ENCODE measurements at regions not wholly inside any gene's neighbourhood (a gene's known extent, or its start where the extent isn't known, plus 50 kb on each side); places are given as distances from the start of the nearest gene placed in this dataset.
"Not testable (repeated sequence)": the region's sequence is repeated elsewhere in the genome, so short reads cannot be mapped to it uniquely, and the experiment has no call there.

GRCh38 chr1:59215766-59216291 lies 81.1 kb upstream of the FGGY start:
- Histone ChIP-seq H3K27me3 (ENCODE audit: control insufficient read depth in 3 of 3, insufficient read depth in 3 of 3, low read depth in 1 of 3, low read length in 3 of 3) (no peaks in the 10 kb centered on the region), H2AFZ (ENCODE audit: low read length) (no peak overlapping the region), H3K18ac (ENCODE audit: low read length) (no peak overlapping the region), H2BK120ac (ENCODE audit: low read depth, low read length) (no peak overlapping the region), H2BK5ac (ENCODE audit: low read length) (no peak overlapping the region), H3K9ac (ENCODE audit: low read depth, low read length, poor library complexity) (no peak overlapping the region), H2BK15ac (ENCODE audit: low read length) (no peak overlapping the region), H3K4me3 (ENCODE audit: low read length in 2 of 2) (no peak overlapping the region), H3K4ac (ENCODE audit: low read length) (no peak overlapping the region), H4K8ac (ENCODE audit: low read depth, low read length) (no peak overlapping the region), H3K36me3 (replicated peaks in 1 of 2; ENCODE audit: control insufficient read depth in 2 of 2, insufficient read depth in 2 of 2, low read length in 2 of 2) (no peaks in the 10 kb centered on the region), H4K91ac (ENCODE audit: low read depth, low read length, poor library complexity) (no peak overlapping the region), H2BK12ac (ENCODE audit: low read length) (no peak overlapping the region), H2AK5ac (ENCODE audit: low read depth, low read length) (no peak overlapping the region), H3K23ac (ENCODE audit: low read depth, low read length, poor library complexity) (no peak overlapping the region), H3K9me3 (replicated peaks in 1 of 2; ENCODE audit: control insufficient read depth in 2 of 2, insufficient read depth in 1 of 2, low read depth in 1 of 2, low read length in 2 of 2) (peaks cover 0 to 15% of the 10 kb centered on the region in 2 donors), H3K79me1 (ENCODE audit: low read depth, low read length) (no peaks in the 10 kb centered on the region), H3K14ac (ENCODE audit: low read length) (no peak overlapping the region), H3K27ac (replicated peaks; ENCODE audit: low read length) (no peak overlapping the region), H3K4me2 (ENCODE audit: insufficient read depth, low read length, poor library complexity, severe bottlenecking) (no peak overlapping the region), H3K4me1 (ENCODE audit: control insufficient read depth in 2 of 2, insufficient read depth in 1 of 2, low read depth in 1 of 2, low read length in 2 of 2) (peaks cover 0 to 5% of the 10 kb centered on the region in 2 donors)
- WGBS, 2 donors (ENCODE audit: extremely low coverage in 2 of 2, insufficient read length in 2 of 2, insufficient replicate concordance in 1 of 2) = no CpG with 5 or more reads among the region's 6 CpGs
- DNase-seq (ENCODE audit: low spot score) = no peak

DNA sequence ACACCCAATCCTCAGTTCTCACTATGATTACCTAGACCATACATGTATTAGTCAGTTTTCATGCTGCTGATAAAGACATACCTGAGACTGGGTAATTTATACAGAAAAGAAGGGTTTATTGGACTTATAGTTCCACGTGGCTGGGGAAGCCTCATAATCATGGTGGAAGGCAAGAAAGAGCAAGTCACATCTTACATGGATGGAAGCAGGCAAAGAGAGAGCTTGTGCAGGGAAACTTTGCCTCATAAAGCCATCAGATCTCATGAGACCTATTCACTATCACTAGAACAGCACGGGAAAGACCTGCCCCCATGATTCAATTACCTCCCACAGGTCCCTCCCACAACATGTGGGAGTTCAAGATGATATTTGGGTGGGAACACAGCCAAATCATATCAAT lies 79.5 kb upstream of the FGGY start:
- not testable (repeated sequence) for H3K4me3 ChIP-seq (ENCODE audit: low read length in 2 of 2); H3K79me1 ChIP-seq (ENCODE audit: low read depth, low read length); H4K8ac ChIP-seq (ENCODE audit: low read depth, low read length); H4K91ac ChIP-seq (ENCODE audit: low read depth, low read length, poor library complexity); H3K4me1 ChIP-seq (ENCODE audit: control insufficient read depth in 2 of 2, insufficient read depth in 1 of 2, low read depth in 1 of 2, low read length in 2 of 2); H2AK5ac ChIP-seq (ENCODE audit: low read depth, low read length); H3K36me3 ChIP-seq (replicated peaks in 1 of 2; ENCODE audit: control insufficient read depth in 2 of 2, insufficient read depth in 2 of 2, low read length in 2 of 2); DNase-seq (ENCODE audit: low spot score); H3K4ac ChIP-seq (ENCODE audit: low read length); H3K23ac ChIP-seq (ENCODE audit: low read depth, low read length, poor library complexity); H2BK5ac ChIP-seq (ENCODE audit: low read length); H3K9ac ChIP-seq (ENCODE audit: low read depth, low read length, poor library complexity); H2BK120ac ChIP-seq (ENCODE audit: low read depth, low read length); H3K14ac ChIP-seq (ENCODE audit: low read length); H3K18ac ChIP-seq (ENCODE audit: low read length); H2AFZ ChIP-seq (ENCODE audit: low read length); H3K27ac ChIP-seq (replicated peaks; ENCODE audit: low read length); H2BK12ac ChIP-seq (ENCODE audit: low read length); H3K27me3 ChIP-seq (ENCODE audit: control insufficient read depth in 3 of 3, insufficient read depth in 3 of 3, low read depth in 1 of 3, low read length in 3 of 3); H3K4me2 ChIP-seq (ENCODE audit: insufficient read depth, low read length, poor library complexity, severe bottlenecking); H2BK15ac ChIP-seq (ENCODE audit: low read length)
- no CpG with 5 or more reads among the region's 2 CpGs for WGBS, 2 donors (ENCODE audit: extremely low coverage in 2 of 2, insufficient read length in 2 of 2, insufficient replicate concordance in 1 of 2)
- peaks cover 0 to 15% of the 10 kb centered on the region in 2 donors for H3K9me3 ChIP-seq (replicated peaks in 1 of 2; ENCODE audit: control insufficient read depth in 2 of 2, insufficient read depth in 1 of 2, low read depth in 1 of 2, low read length in 2 of 2)

DNA sequence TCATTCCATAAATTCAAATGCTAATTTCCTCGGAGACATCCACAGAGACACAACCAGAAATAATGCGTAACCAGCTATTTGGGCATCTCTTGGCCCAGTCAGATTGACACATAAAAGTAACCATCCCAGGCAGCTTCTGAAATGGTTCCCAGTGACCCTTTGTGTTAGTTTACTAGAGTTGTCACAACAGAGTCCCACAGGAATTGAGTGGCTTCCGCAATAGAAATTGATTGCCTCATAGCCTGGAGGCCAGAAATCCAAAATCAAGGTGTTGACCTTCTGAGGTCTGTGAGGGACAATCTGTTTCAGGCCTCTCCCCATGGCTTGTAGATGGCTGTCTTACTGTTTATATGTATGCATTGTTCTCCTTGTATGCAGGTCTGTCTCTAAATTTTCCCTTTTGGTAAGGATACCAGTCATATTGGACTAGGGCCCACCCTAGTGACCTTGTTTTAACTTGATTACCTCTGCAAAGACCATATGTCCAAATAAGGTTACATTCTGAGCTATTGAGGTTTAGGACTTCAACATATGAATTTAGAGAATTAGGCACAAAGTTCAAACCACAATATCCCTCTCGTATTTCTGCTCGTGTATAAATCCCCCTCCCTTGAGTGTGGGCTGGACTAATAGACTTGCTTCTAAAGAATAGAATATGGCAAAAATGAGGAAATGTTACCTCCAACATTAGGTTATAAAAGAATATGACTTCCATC lies 78.2 kb upstream of the FGGY start:
- H3K18ac ChIP-seq (ENCODE audit: low read length) = no peak overlapping the region
- no peak overlapping the region for H3K9ac ChIP-seq (ENCODE audit: low read depth, low read length, poor library complexity)
- WGBS, 2 donors (ENCODE audit: extremely low coverage in 2 of 2, insufficient read length in 2 of 2, insufficient replicate concordance in 1 of 2) = no CpG with 5 or more reads among the region's 5 CpGs
- DNase-seq (ENCODE audit: low spot score) = no peak
- H3K79me1 ChIP-seq (ENCODE audit: low read depth, low read length) = no peaks in the 10 kb centered on the region
- no peak overlapping the region for H3K14ac ChIP-seq (ENCODE audit: low read length)
- H4K8ac ChIP-seq (ENCODE audit: low read depth, low read length) = no peak overlapping the region
- peaks cover 0 to 5% of the 10 kb centered on the region in 2 donors for H3K4me1 ChIP-seq (ENCODE audit: control insufficient read depth in 2 of 2, insufficient read depth in 1 of 2, low read depth in 1 of 2, low read length in 2 of 2)
- H3K27me3 ChIP-seq (ENCODE audit: control insufficient read depth in 3 of 3, insufficient read depth in 3 of 3, low read depth in 1 of 3, low read length in 3 of 3) = no peaks in the 10 kb centered on the region
- H2BK12ac ChIP-seq (ENCODE audit: low read length) = no peak overlapping the region
- H4K91ac ChIP-seq (ENCODE audit: low read depth, low read length, poor library complexity) = no peak overlapping the region
- no peak overlapping the region for H3K4me3 ChIP-seq (ENCODE audit: low read length in 2 of 2)
- no peak overlapping the region for H2BK120ac ChIP-seq (ENCODE audit: low read depth, low read length)
- no peak overlapping the region for H2AK5ac ChIP-seq (ENCODE audit: low read depth, low read length)
- no peak overlapping the region for H3K4me2 ChIP-seq (ENCODE audit: insufficient read depth, low read length, poor library complexity, severe bottlenecking)
- peaks cover 0 to 15% of the 10 kb centered on the region in 2 donors for H3K9me3 ChIP-seq (replicated peaks in 1 of 2; ENCODE audit: control insufficient read depth in 2 of 2, insufficient read depth in 1 of 2, low read depth in 1 of 2, low read length in 2 of 2)
- no peak overlapping the region for H3K23ac ChIP-seq (ENCODE audit: low read depth, low read length, poor library complexity)
- H2AFZ ChIP-seq (ENCODE audit: low read length) = no peak overlapping the region
- no peak overlapping the region for H2BK15ac ChIP-seq (ENCODE audit: low read length)
- H3K27ac ChIP-seq (replicated peaks; ENCODE audit: low read length) = no peak overlapping the region
- H2BK5ac ChIP-seq (ENCODE audit: low read length) = no peak overlapping the region
- no peak overlapping the region for H3K4ac ChIP-seq (ENCODE audit: low read length)
- no peaks in the 10 kb centered on the region for H3K36me3 ChIP-seq (replicated peaks in 1 of 2; ENCODE audit: control insufficient read depth in 2 of 2, insufficient read depth in 2 of 2, low read length in 2 of 2)

GRCh38 chr1:59219916-59220315 lies 77.0 kb upstream of the FGGY start:
- H3K4ac ChIP-seq (ENCODE audit: low read length) = no peak overlapping the region
- WGBS, 2 donors (ENCODE audit: extremely low coverage in 2 of 2, insufficient read length in 2 of 2, insufficient replicate concordance in 1 of 2) = no CpG with 5 or more reads among the region's 2 CpGs

More at GRCh38 chr1:59219916-59220315, 77.0 kb upstream of the FGGY start:
- Histone ChIP-seq H3K4me3 (ENCODE audit: low read length in 2 of 2) (no peak overlapping the region), H3K9me3 (replicated peaks in 1 of 2; ENCODE audit: control insufficient read depth in 2 of 2, insufficient read depth in 1 of 2, low read depth in 1 of 2, low read length in 2 of 2) (peaks cover 0 to 15% of the 10 kb centered on the region in 2 donors), H2BK5ac (ENCODE audit: low read length) (no peak overlapping the region), H2BK12ac (ENCODE audit: low read length) (no peak overlapping the region), H3K14ac (ENCODE audit: low read length) (no peak overlapping the region), H2BK15ac (ENCODE audit: low read length) (no peak overlapping the region), H3K9ac (ENCODE audit: low read depth, low read length, poor library complexity) (no peak overlapping the region), H3K23ac (ENCODE audit: low read depth, low read length, poor library complexity) (no peak overlapping the region), H2AK5ac (ENCODE audit: low read depth, low read length) (no peak overlapping the region), H2AFZ (ENCODE audit: low read length) (no peak overlapping the region), H3K79me1 (ENCODE audit: low read depth, low read length) (no peaks in the 10 kb centered on the region), H3K4me2 (ENCODE audit: insufficient read depth, low read length, poor library complexity, severe bottlenecking) (no peak overlapping the region), H3K18ac (ENCODE audit: low read length) (no peak overlapping the region), H4K8ac (ENCODE audit: low read depth, low read length) (no peak overlapping the region), H3K4me1 (ENCODE audit: control insufficient read depth in 2 of 2, insufficient read depth in 1 of 2, low read depth in 1 of 2, low read length in 2 of 2) (peaks cover 0 to 5% of the 10 kb centered on the region in 2 donors), H3K27ac (replicated peaks; ENCODE audit: low read length) (no peak overlapping the region), H2BK120ac (ENCODE audit: low read depth, low read length) (no peak overlapping the region), H4K91ac (ENCODE audit: low read depth, low read length, poor library complexity) (no peak overlapping the region), H3K27me3 (ENCODE audit: control insufficient read depth in 3 of 3, insufficient read depth in 3 of 3, low read depth in 1 of 3, low read length in 3 of 3) (no peaks in the 10 kb centered on the region), H3K36me3 (replicated peaks in 1 of 2; ENCODE audit: control insufficient read depth in 2 of 2, insufficient read depth in 2 of 2, low read length in 2 of 2) (no peaks in the 10 kb centered on the region)
- DNase-seq (ENCODE audit: low spot score) = no peak
